DOHH2 (cell line): ENCODE measurements at regions not wholly inside any gene's neighbourhood (a gene's known extent, or its start where the extent isn't known, plus 50 kb on each side); places are given as distances from the start of the nearest gene placed in this dataset.

Experiments used
- H3F3A ChIP-seq: fragments of 200-600 bp; sonication (generic), shearing (Covaris generic); 2 replicates; pipeline ENCODE4 v1.6.0; 2016; ENCODE audit warnings: antibody characterized with exemption, mild to moderate bottlenecking; ENCODE audit not compliant: control insufficient read depth, insufficient read depth
- H3K27ac ChIP-seq: fragments of 200-600 bp; sonication (generic); 2 replicates; pipeline ENCODE4 v1.5.1; 2014; ENCODE audit warnings: low read depth, mild to moderate bottlenecking, low read length, moderate library complexity
- H3K27me3 ChIP-seq: fragments of 200-600 bp; sonication (generic); 2 replicates; pipeline ENCODE4 v1.6.1; 2014; ENCODE audit warnings: mild to moderate bottlenecking, low read length, mixed read lengths; ENCODE audit not compliant: control insufficient read depth
- H3K36me3 ChIP-seq: fragments of 200-600 bp; sonication (generic); 2 replicates; pipeline ENCODE4 v1.6.1; 2014; ENCODE audit warnings: mild to moderate bottlenecking, low read length, moderate library complexity, mixed read lengths; ENCODE audit not compliant: control insufficient read depth
- H3K4me1 ChIP-seq: fragments of 200-600 bp; sonication (generic); 2 replicates; pipeline ENCODE4 v1.6.1; 2014; ENCODE audit warnings: mild to moderate bottlenecking, low read length, mixed read lengths; ENCODE audit not compliant: control insufficient read depth
- H3K4me2 ChIP-seq: fragments of 200-600 bp; sonication (generic); 2 replicates; pipeline ENCODE4 v1.6.0; 2014; ENCODE audit warnings: mild to moderate bottlenecking, low read length, moderate library complexity
- H3K4me3 ChIP-seq: fragments of 200-600 bp; sonication (generic); 2 replicates; pipeline ENCODE4 v1.5.1; 2014; ENCODE audit warnings: mild to moderate bottlenecking, low read length, mixed read lengths
- H3K79me2 ChIP-seq: fragments of 200-600 bp; sonication (generic); 2 replicates; pipeline ENCODE4 v1.6.1; 2014; ENCODE audit warnings: mild to moderate bottlenecking, low read length, mixed read lengths; ENCODE audit not compliant: control insufficient read depth
- H3K9me2 ChIP-seq: fragments of 200-600 bp; sonication (generic); replicated peaks from 2 replicates; pipeline ENCODE4 v1.6.1; 2014; ENCODE audit warnings: mild to moderate bottlenecking, low read length, mixed read lengths; ENCODE audit not compliant: control insufficient read depth
- H3K9me3 ChIP-seq: fragments of 200-600 bp; sonication (generic); 2 replicates; pipeline ENCODE4 v1.6.1; 2014; ENCODE audit warnings: antibody characterized with exemption, low read length, mixed read lengths; ENCODE audit not compliant: control insufficient read depth, insufficient read depth
- H4K20me1 ChIP-seq: fragments of 200-600 bp; sonication (generic); 2 replicates; pipeline ENCODE4 v1.6.0; 2014; ENCODE audit warnings: low read depth, mild to moderate bottlenecking, antibody characterized with exemption, low read length, moderate library complexity; ENCODE audit not compliant: control insufficient read depth, insufficient read depth
- EZH2phosphoT487 ChIP-seq: fragments of 200-600 bp; sonication (generic); IDR thresholded peaks from 2 replicates; pipeline ENCODE4 v1.6.1; 2017; ENCODE audit warnings: borderline replicate concordance, mild to moderate bottlenecking, antibody characterized with exemption, low read length, moderate library complexity, mixed read lengths
- TF ChIP-seq, protein P1 (sequence below): fragments of 200-600 bp; sonication (generic); IDR thresholded peaks from one replicate; pipeline ENCODE4 v1.5.1; 2014; ENCODE audit warnings: antibody characterized with exemption, mild to moderate bottlenecking, low read depth, low read length; ENCODE audit not compliant: poor library complexity, severe bottlenecking

GRCh38 chr3:170753421-170754310 lies 116.3 kb downstream of the RPL22L1 start:
- Histone ChIP-seq H3K36me3 (no peaks in the 10 kb centered on the region), H3K27ac (no peak overlapping the region), H3K9me2 (no peaks in the 10 kb centered on the region), H3K4me3 (no peak overlapping the region), H3K79me2 (no peaks in the 10 kb centered on the region), H3K9me3 (no peaks in the 10 kb centered on the region), H3K4me2 (no peak overlapping the region), H3F3A (no peaks in the 10 kb centered on the region), H3K27me3 (peaks cover 17% of the 10 kb centered on the region), H4K20me1 (no peaks in the 10 kb centered on the region), H3K4me1 (no peaks in the 10 kb centered on the region)
- TF ChIP-seq EZH2phosphoT487: no peak
- TF ChIP-seq, protein P1, sequence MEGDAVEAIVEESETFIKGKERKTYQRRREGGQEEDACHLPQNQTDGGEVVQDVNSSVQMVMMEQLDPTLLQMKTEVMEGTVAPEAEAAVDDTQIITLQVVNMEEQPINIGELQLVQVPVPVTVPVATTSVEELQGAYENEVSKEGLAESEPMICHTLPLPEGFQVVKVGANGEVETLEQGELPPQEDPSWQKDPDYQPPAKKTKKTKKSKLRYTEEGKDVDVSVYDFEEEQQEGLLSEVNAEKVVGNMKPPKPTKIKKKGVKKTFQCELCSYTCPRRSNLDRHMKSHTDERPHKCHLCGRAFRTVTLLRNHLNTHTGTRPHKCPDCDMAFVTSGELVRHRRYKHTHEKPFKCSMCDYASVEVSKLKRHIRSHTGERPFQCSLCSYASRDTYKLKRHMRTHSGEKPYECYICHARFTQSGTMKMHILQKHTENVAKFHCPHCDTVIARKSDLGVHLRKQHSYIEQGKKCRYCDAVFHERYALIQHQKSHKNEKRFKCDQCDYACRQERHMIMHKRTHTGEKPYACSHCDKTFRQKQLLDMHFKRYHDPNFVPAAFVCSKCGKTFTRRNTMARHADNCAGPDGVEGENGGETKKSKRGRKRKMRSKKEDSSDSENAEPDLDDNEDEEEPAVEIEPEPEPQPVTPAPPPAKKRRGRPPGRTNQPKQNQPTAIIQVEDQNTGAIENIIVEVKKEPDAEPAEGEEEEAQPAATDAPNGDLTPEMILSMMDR: no peak

DNA sequence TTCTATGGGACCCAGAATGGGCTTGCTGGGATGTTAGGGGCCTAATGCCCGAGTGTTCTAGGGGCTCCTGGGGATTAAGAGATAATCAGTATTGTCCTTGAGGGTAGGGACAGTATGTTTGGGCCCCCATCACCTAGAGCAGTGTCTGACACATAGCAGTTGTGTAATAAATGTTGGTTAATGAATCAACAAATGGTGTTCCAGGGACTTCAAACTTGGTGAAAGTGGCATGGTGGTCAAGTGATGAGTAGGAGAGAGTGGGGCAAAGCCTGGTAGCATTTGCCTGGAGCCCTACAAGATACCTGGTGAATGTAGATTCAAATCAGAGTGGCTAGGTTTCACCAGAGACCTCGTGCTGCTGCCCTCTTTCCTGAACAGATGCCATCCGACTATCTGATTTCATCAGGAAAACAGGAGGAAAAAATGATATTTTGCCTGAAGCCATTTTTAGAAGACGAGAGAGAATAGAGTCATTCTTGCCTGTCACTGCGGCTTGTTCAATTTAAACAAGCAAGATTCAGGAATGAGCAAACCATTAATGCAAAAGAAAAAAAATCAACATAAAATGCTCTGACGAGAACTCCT lies 117.3 kb downstream of the RPL22L1 start:
- H3K79me2 ChIP-seq: no peaks in the 10 kb centered on the region
- no peaks in the 10 kb centered on the region for H3K9me3 ChIP-seq
- TF ChIP-seq EZH2phosphoT487: no peak
- TF ChIP-seq, protein P1: no peak
- no peaks in the 10 kb centered on the region for H3F3A ChIP-seq
- no peaks in the 10 kb centered on the region for H3K9me2 ChIP-seq
- H4K20me1 ChIP-seq: no peaks in the 10 kb centered on the region
- no peaks in the 10 kb centered on the region for H3K4me1 ChIP-seq
- no peak overlapping the region for H3K4me3 ChIP-seq
- no peaks in the 10 kb centered on the region for H3K36me3 ChIP-seq
- H3K4me2 ChIP-seq: no peak overlapping the region
- peaks cover 17% of the 10 kb centered on the region for H3K27me3 ChIP-seq
- no peak overlapping the region for H3K27ac ChIP-seq

DNA sequence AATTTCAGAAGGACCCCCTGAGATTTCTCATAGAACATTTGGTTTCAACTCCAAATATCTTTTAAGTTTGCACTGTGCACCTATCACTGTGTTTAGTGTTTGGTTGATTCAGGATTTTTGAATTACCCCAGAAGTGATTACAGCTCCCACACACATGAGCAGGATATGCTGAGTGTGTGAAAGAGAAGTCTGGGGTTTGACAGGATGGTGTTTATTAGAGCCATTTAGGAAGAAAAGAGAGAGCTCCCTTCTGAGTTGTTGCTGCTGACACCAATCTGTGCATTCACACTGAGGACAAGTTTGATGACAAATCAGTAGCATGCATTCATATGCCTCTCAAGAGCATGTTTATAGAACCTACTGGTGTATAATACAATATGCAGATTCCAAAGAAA lies 118.1 kb downstream of the RPL22L1 start:
- H3F3A ChIP-seq: no peaks in the 10 kb centered on the region
- H3K36me3 ChIP-seq: no peaks in the 10 kb centered on the region
- TF ChIP-seq EZH2phosphoT487: no peak
- TF ChIP-seq, protein P1: no peak
- H3K9me3 ChIP-seq: no peaks in the 10 kb centered on the region
- no peaks in the 10 kb centered on the region for H4K20me1 ChIP-seq
- no peaks in the 10 kb centered on the region for H3K9me2 ChIP-seq
- H3K4me2 ChIP-seq: no peak overlapping the region
- H3K4me3 ChIP-seq: no peak overlapping the region
- H3K4me1 ChIP-seq: no peaks in the 10 kb centered on the region
- no peak overlapping the region for H3K27ac ChIP-seq
- peaks cover 17% of the 10 kb centered on the region for H3K27me3 ChIP-seq
- H3K79me2 ChIP-seq: no peaks in the 10 kb centered on the region
